GM19025 (cell line): ENCODE measurements at regions not wholly inside any gene's neighbourhood (a gene's known extent, or its start where the extent isn't known, plus 50 kb on each side); places are given as distances from the start of the nearest gene placed in this dataset.
"Not testable (repeated sequence)": the region's sequence is repeated elsewhere in the genome, so short reads cannot be mapped to it uniquely, and the experiment has no call there.

Source experiments
- ATAC-seq: cut with Tn5 transposase; IDR thresholded peaks from one replicate; pipeline ENCODE4 v1.9.1; 2021; ENCODE audit warnings: mild to moderate bottlenecking, low read depth, moderate library complexity; ENCODE audit not compliant: unreplicated experiment

GRCh38 chr5:72693546-72694205 is 122.8 kb upstream of the TNPO1 start:
- no peak for ATAC-seq

DNA sequence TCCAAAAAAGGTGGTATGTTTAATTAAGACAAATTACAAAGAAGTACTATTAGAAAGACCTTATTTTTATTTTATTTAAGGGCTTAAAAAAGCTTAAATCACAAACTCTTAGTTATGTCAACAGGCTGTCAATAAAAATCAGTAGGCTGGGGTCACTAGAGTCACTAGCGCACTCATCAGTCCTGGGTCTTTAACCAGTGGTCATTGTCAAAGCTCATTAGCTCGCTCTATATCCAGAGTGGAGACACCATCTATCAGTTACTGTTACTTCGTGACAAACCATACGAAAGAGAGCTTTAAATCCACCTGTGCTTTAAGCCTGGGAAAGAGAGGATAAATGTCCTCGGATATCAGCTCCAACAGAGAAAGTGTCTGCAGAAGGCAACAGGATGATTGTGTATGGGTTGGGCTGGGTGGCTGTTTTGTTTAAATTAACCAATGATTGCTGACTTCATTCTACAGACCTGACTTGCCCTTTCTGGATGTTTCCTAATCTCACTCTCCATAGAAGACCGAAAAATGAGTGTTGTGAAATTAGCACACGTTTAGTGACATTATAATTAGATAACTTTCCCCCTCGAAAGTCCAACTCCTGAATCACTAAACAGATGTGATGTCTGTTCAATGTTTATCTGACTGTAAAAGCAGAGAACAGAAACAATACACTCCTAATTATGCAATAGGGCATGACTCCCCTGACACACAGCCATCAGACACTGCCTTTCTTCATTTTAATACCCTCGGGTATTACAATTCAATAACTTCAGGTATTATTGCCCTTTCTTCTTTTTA is 123.6 kb upstream of the TNPO1 start:
- no peak for ATAC-seq

- ATAC-seq: no peak
Observed at GRCh38 chr5:72692231-72692637, 124.2 kb upstream of the TNPO1 start.

- no peak for ATAC-seq
Observed at GRCh38 chr5:72691751-72692150, 124.7 kb upstream of the TNPO1 start.

DNA sequence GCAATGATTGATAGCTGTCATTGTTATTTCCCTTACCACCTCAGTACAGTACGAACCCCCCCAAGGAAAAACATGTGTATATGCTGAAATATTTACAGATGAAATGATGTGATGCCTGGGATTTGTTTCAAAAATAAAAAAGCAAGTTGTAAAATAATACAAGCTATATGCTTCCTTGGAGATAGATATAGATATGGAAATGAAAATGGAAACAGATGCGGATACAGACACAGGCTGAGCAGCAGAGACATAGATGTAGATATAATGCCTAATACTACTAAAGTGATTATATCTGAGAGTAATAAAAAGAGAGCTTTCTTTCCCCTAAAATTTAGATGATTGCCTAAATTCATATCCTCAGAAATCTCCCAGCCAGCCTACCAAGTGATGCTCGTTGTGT is 127.5 kb upstream of the TNPO1 start:
- ATAC-seq: no peak

- ATAC-seq: no peak
Observed at GRCh38 chr5:72687288-72687687, 129.2 kb upstream of the TNPO1 start.

DNA sequence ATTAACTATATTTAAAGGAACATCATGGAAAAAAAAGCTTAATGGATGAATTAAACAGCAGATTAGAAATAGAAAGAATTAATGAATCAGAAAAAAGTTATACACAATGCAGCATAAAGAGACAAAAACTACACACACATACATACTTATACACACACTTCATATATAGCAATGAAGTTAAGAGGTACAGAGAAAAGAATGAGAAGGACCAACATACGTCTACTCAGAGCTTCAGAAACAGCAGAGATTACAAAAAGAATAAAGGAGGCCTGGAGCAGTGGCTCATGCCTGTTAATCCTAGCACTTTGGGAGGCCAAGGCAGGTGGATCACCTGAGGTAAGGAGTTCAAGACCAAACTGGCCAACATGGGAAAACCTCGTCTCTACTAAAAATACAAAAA is 133.9 kb upstream of the TNPO1 start:
- no peak for ATAC-seq

DNA sequence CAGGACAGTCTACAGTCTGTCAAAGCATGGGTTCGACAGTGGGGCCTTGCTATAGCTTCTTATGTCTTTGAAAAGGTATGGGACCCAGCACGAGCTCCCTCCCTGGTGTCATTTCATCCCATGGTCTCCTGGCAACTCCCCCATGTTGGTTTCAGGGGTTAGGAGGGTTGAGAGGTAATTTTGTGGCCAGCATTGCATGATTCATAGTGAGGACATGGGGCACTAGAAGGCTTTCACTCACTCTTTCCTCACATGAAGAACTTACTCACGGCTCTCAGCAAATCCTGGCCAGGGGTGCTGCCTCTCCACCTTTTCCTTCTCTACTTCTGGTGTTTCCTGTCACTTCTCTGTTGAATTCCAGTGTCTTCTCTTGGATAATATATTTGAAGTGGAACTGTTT is 134.7 kb upstream of the TNPO1 start:
- ATAC-seq: no peak

- no peak for ATAC-seq
Observed at GRCh38 chr5:72677447-72677846, 139.0 kb upstream of the TNPO1 start.

GRCh38 chr5:72676831-72677230 is 139.6 kb upstream of the TNPO1 start:
- ATAC-seq: not testable (repeated sequence)

DNA sequence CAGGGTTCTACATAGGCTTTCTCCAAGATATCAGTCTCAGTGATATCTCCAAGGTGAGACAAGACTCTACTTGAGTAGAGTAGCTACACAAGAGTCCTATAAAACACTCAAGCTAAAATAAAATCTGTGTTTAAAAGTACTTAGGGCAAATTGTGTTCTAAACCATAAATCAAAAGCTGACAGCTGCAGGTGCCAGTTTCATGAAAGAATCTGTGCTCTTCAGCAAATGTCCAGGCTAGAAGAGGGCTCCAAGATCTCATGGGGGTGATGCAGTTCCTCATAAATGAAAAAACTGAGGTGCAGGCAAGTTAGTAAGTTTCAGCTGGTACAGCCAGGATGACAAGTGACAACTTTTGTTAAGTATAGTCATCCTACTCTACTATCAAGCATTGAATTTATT is 142.8 kb upstream of the TNPO1 start:
- no peak for ATAC-seq

- no peak for ATAC-seq
Observed at GRCh38 chr5:72673180-72673579, 143.3 kb upstream of the TNPO1 start.

GRCh38 chr5:72667708-72668107 is 148.8 kb upstream of the TNPO1 start:
- no peak for ATAC-seq

DNA sequence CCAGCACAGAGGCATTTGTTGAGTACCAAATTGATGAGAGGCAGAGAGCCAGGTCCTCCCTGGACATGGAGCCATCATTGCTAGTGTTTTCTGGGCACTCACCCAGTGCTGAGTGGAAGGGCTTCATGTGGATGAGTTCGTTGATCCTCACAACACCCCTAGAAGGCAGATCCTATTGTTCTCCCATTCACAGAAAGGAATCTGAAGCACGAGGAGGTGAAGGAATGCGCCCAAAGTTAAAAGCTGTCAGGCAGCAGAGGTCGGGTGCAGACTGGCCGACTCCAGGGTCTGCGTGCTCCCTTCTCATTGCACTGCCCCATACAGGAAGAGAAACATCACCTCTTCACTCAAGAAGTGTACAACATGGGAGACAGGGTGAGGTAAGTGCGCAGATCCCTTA is 153.5 kb upstream of the TNPO1 start:
- ATAC-seq: no peak

DNA sequence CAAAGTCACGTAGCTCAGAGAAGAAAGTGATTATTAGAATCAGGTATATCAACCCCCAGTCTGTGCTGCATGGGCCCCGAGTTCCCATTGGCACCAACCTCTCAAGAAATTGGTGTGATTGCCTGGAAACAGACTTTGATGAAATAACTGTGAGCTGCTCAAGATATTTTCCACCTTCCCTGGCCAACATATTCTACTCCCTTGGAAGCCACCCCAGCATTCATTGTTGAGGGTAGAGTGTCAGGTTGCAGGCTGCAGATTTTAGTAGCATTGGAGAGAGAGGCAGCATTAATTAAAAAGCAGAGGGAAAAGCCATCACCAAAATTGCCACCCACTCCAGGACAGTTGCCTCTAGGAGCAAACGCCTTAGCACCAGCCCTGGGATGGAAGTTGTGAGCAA is 154.2 kb upstream of the TNPO1 start:
- ATAC-seq: no peak

GRCh38 chr5:72661405-72661804 is 154.2 kb upstream of the ZNF366 start:
- no peak for ATAC-seq

DNA sequence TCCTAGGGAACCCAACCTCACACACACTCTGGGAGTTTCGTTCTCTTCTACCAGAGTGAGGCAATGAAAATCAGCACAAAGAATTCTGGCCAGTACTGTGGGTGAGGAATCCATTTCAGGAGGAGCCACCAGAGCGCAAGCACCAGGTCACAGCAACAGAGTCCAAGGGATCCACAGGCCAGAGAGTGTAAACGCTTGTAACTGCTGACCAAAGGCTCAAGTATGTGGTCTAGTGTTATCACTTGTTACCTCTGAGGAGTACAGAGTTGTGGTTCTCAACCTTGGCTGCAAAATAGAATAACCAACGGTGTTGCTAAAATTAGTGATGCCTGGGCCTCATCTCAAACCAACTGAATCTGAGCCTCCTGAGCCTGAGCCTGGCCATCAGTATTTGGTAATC is 152.5 kb upstream of the ZNF366 start:
- no peak for ATAC-seq

DNA sequence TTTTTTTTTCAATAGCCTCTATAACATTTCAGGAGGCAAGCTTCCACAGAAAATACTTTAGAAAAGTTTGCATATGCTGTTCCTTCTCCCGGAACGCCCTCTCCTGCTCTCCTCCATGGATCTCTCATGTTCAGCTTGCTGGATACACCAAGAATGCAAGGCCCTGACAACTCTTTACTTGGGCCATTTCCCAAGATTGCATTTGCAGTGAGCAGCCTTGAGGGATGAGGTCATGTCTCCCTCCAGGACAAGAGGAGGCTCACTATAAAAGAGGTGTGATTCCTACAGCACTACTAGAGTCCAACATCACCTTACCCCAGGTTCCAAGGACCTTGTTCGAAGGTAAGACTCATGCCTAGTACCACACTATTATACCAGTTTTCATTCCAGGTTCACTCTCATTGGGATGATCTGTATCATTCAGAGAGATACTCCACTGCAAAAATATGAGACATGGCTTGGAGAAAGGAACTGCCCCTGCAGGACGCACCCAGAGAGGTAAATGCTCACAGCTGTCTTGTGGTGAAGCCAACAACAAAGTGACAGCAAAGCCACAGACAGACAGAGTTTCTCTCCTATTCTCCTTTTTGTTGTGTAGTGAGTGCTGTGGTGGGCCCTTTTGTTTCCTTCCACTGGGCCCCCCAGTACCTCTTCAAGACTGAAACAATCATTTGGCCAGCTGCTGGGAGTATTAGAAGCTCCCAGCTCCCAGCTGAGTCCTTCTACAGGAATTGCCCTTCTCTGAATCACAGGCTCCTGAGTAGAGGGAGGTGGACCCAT is 151.7 kb upstream of the ZNF366 start:
- ATAC-seq: no peak

DNA sequence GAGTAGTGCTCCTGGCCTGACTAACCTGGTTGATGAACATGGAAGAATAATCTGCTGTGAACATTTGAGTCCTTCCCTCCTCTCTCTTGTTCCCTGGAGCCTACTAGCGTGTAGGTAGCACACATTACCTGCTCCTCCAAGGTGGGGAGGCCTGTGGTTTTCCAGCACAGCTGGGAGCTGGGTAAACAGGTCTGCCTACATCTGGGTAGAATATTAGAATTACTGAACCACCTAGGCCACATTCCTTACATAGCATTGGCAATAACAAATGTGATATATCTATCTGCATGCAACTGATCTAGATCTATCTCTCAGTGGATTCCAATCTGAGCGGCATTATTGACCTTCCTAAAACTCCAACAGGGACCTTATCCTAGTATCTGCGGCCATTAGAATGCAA is 151.0 kb upstream of the ZNF366 start:
- ATAC-seq: no peak

DNA sequence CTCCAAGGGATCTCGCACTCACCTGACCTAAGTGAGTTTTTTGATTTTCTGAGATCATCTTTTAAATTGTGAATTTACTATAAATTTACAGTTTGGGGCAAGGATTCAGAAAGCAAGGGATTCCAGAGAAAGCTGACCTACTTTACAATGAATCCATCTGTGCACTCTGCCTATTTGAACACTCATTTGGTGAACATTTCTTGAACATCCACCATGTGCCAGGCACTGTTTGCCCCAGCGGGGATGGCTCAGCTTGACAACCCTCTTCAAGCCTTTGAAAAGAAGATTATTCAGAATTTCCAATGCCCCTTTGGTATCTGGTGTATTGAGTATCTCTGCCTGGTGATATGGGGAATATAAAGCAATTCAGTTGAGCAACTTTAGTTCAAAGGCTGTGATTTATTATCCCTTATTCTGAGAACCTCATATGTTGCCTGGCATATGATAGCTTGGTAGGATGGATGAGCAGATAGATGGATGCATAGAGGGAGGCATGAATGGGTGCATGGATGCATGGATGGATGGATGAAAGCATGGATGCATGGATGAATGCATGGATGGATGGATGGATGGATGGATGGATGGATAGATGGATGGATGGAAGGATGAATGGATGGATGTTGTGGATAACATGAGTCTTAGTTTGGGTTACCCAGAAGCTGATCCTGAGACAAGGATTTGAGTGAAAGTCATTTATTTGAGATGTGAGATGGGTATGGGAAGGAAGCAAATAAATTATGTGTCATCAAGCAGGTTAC is 149.7 kb upstream of the ZNF366 start:
- no peak for ATAC-seq

- ATAC-seq: no peak
Observed at GRCh38 chr5:72656331-72656730, 149.1 kb upstream of the ZNF366 start.
